ENCODE measurements at regions not wholly inside any gene's neighbourhood (a gene's known extent, or its start where the extent isn't known, plus 50 kb on each side); places are given as distances from the start of the nearest gene placed in this dataset.
"Not testable (repeated sequence)": the region's sequence is repeated elsewhere in the genome, so short reads cannot be mapped to it uniquely, and the experiment has no call there.

GRCh38 chr11:82027335-82027734 is 706.3 kb downstream of the FAM181B start:
- not testable (repeated sequence) for H3K9me3 ChIP-seq (ENCODE audit: control insufficient read depth, low read length); H3K9ac ChIP-seq (ENCODE audit: low read length); H3K4me3 ChIP-seq (ENCODE audit: low read length); H3K27me3 ChIP-seq (ENCODE audit: control insufficient read depth, insufficient read depth, low read length); H3K4me1 ChIP-seq (ENCODE audit: control insufficient read depth, insufficient read depth, low read length); H3K36me3 ChIP-seq (ENCODE audit: control insufficient read depth, insufficient read depth, low read length)

DNA sequence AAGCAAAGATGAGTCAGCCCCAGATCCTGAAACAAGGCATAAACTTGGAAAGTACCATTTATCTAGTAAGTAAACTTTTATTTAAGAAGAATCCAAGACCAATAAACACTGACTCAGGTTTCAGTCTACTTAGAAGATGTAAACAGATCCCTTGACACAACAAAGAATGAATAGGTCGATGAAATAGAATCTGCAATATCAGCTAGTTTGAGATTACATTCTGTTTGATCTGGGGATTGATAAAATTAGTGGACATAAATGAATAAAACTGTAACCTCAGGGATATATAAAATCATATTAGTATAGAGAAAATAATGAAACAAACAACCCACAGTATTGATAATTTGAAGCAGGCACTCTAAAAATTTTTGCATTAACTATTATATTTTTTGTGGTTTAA is 708.9 kb downstream of the FAM181B start:
- no peaks in the 10 kb centered on the region for H3K36me3 ChIP-seq (ENCODE audit: control insufficient read depth, insufficient read depth, low read length)
- H3K27me3 ChIP-seq (ENCODE audit: control insufficient read depth, insufficient read depth, low read length), result no peaks in the 10 kb centered on the region
- H3K4me1 ChIP-seq (ENCODE audit: control insufficient read depth, insufficient read depth, low read length), result no peaks in the 10 kb centered on the region
- H3K9me3 ChIP-seq (ENCODE audit: control insufficient read depth, low read length), result no peaks in the 10 kb centered on the region
- H3K4me3 ChIP-seq (ENCODE audit: low read length), result no peak overlapping the region
- no peak overlapping the region for H3K9ac ChIP-seq (ENCODE audit: low read length)

DNA sequence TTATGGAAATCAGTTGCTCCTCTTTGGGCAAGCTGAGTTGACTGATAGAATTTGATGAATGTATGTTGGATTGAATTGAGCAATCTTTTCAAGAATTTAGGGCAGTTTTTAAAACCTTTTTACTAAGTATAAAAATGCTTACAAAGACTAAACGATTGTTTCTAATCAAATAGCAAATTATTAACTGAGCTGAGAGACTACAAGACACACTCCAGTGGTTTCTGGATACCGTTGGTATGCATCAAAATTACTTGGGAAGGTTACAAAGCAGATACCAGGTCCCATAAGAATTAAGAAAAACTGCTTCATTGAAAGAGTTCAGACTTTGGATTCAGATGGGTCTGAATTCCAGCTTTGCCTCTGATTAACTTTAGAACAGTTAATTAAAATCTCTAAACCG is 721.4 kb downstream of the FAM181B start:
- no peaks in the 10 kb centered on the region for H3K36me3 ChIP-seq (ENCODE audit: control insufficient read depth, insufficient read depth, low read length)
- no peak overlapping the region for H3K4me3 ChIP-seq (ENCODE audit: low read length)
- no peaks in the 10 kb centered on the region for H3K4me1 ChIP-seq (ENCODE audit: control insufficient read depth, insufficient read depth, low read length)
- H3K9me3 ChIP-seq (ENCODE audit: control insufficient read depth, low read length), result no peaks in the 10 kb centered on the region
- H3K9ac ChIP-seq (ENCODE audit: low read length), result no peak overlapping the region
- no peaks in the 10 kb centered on the region for H3K27me3 ChIP-seq (ENCODE audit: control insufficient read depth, insufficient read depth, low read length)

GRCh38 chr11:82009133-82009532 is 724.5 kb downstream of the FAM181B start:
- Histone ChIP-seq H3K27me3 (ENCODE audit: control insufficient read depth, insufficient read depth, low read length) (no peaks in the 10 kb centered on the region), H3K9ac (ENCODE audit: low read length) (no peak overlapping the region), H3K4me1 (ENCODE audit: control insufficient read depth, insufficient read depth, low read length) (no peaks in the 10 kb centered on the region), H3K4me3 (ENCODE audit: low read length) (no peak overlapping the region), H3K9me3 (ENCODE audit: control insufficient read depth, low read length) (no peaks in the 10 kb centered on the region), H3K36me3 (ENCODE audit: control insufficient read depth, insufficient read depth, low read length) (no peaks in the 10 kb centered on the region)

GRCh38 chr11:82007521-82007920 is 726.1 kb downstream of the FAM181B start:
- Histone ChIP-seq H3K36me3 (ENCODE audit: control insufficient read depth, insufficient read depth, low read length) (no peaks in the 10 kb centered on the region), H3K4me3 (ENCODE audit: low read length) (no peak overlapping the region), H3K4me1 (ENCODE audit: control insufficient read depth, insufficient read depth, low read length) (no peaks in the 10 kb centered on the region), H3K9ac (ENCODE audit: low read length) (no peak overlapping the region), H3K9me3 (ENCODE audit: control insufficient read depth, low read length) (no peaks in the 10 kb centered on the region), H3K27me3 (ENCODE audit: control insufficient read depth, insufficient read depth, low read length) (no peaks in the 10 kb centered on the region)

DNA sequence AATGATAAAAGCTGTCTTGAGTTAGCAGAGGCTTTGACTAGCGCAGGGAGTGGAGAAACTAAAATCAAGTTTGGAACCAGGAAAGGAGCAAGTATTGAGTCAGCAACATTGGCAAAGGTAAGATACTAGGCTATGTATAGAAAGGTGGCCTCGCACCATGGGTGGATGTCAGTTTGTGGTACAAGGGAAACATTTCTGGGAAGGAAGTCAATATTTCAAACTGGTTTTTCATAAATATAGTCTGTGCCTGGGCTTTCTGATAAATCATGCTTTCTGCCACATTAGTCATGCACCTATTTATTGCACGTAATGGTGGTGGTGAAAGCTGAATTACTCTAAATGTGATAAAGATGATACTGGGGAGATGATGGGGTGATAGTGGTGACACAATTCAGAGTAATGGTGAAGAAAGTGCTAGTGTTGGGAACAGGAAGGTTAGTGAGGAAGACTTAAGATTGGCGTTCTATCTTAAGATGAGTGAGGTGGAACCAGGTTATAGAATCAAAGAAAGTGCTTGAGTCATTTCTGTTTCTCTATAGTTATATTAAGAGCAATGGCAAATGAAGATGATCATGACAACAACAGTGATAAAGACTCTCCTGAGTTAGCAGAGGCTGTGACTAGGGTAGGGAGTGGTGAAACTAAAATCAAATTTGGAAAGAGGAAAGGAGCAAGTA is 729.0 kb downstream of the FAM181B start:
- Histone ChIP-seq H3K36me3 (ENCODE audit: control insufficient read depth, insufficient read depth, low read length) (no peaks in the 10 kb centered on the region), H3K9ac (ENCODE audit: low read length) (no peak overlapping the region), H3K4me3 (ENCODE audit: low read length) (no peak overlapping the region), H3K9me3 (ENCODE audit: control insufficient read depth, low read length) (no peaks in the 10 kb centered on the region), H3K27me3 (ENCODE audit: control insufficient read depth, insufficient read depth, low read length) (no peaks in the 10 kb centered on the region), H3K4me1 (ENCODE audit: control insufficient read depth, insufficient read depth, low read length) (no peaks in the 10 kb centered on the region)

- no peaks in the 10 kb centered on the region for H3K36me3 ChIP-seq (ENCODE audit: control insufficient read depth, insufficient read depth, low read length)
- no peaks in the 10 kb centered on the region for H3K9me3 ChIP-seq (ENCODE audit: control insufficient read depth, low read length)
- no peak overlapping the region for H3K4me3 ChIP-seq (ENCODE audit: low read length)
- H3K4me1 ChIP-seq (ENCODE audit: control insufficient read depth, insufficient read depth, low read length), result no peaks in the 10 kb centered on the region
- no peaks in the 10 kb centered on the region for H3K27me3 ChIP-seq (ENCODE audit: control insufficient read depth, insufficient read depth, low read length)
- H3K9ac ChIP-seq (ENCODE audit: low read length), result no peak overlapping the region
Observed at GRCh38 chr11:82003671-82004515, 729.8 kb downstream of the FAM181B start.

DNA sequence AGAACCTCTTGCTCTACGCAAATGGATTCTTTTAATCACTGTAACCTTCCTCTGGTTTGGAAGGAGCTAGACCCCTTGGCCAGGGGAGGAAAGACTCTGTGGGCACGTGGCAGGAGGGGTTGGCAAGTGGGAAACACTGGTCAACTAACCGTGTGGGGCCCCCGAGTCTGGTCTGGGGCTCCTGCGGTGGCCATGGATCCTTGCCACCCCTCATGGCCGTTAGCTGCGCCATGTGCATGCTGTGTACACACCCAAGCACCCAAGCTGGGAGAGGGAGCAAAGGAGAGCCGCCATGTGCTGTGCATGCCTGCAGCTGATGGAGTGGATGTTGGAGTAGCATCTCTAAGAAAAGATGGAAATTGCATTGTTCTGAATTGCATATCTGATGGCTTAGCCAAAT is 730.6 kb downstream of the FAM181B start:
- H3K9ac ChIP-seq (ENCODE audit: low read length), result no peak overlapping the region
- no peaks in the 10 kb centered on the region for H3K4me1 ChIP-seq (ENCODE audit: control insufficient read depth, insufficient read depth, low read length)
- no peak overlapping the region for H3K4me3 ChIP-seq (ENCODE audit: low read length)
- no peaks in the 10 kb centered on the region for H3K36me3 ChIP-seq (ENCODE audit: control insufficient read depth, insufficient read depth, low read length)
- H3K9me3 ChIP-seq (ENCODE audit: control insufficient read depth, low read length), result no peaks in the 10 kb centered on the region
- H3K27me3 ChIP-seq (ENCODE audit: control insufficient read depth, insufficient read depth, low read length), result no peaks in the 10 kb centered on the region

- Histone ChIP-seq H3K9ac (ENCODE audit: low read length) (no peak overlapping the region), H3K27me3 (ENCODE audit: control insufficient read depth, insufficient read depth, low read length) (no peaks in the 10 kb centered on the region), H3K4me3 (ENCODE audit: low read length) (no peak overlapping the region), H3K4me1 (ENCODE audit: control insufficient read depth, insufficient read depth, low read length) (no peaks in the 10 kb centered on the region), H3K36me3 (ENCODE audit: control insufficient read depth, insufficient read depth, low read length) (no peaks in the 10 kb centered on the region), H3K9me3 (ENCODE audit: control insufficient read depth, low read length) (no peaks in the 10 kb centered on the region)
Observed at GRCh38 chr11:81995889-81996288, 737.8 kb downstream of the FAM181B start.

DNA sequence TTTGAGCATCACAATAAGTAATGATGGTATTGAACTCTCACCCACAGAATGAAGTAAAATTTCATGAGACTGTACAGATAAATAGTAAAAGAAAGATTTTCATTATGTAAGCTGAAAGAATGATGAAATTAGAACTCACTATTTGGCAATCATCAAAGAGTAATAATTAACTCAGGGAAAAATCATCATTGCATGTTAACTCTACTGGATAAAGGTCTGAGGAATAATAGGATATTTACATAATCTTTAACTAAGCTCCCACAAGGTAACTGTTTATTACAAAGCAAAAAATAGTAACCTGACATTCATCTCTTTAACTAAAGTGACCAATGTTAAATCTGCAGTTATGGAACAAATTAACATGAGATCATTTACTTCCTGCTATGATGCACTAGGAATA is 739.9 kb downstream of the FAM181B start:
- Histone ChIP-seq H3K9ac (ENCODE audit: low read length) (no peak overlapping the region), H3K4me1 (ENCODE audit: control insufficient read depth, insufficient read depth, low read length) (no peaks in the 10 kb centered on the region), H3K36me3 (ENCODE audit: control insufficient read depth, insufficient read depth, low read length) (no peaks in the 10 kb centered on the region), H3K9me3 (ENCODE audit: control insufficient read depth, low read length) (no peaks in the 10 kb centered on the region), H3K27me3 (ENCODE audit: control insufficient read depth, insufficient read depth, low read length) (no peaks in the 10 kb centered on the region), H3K4me3 (ENCODE audit: low read length) (no peak overlapping the region)

DNA sequence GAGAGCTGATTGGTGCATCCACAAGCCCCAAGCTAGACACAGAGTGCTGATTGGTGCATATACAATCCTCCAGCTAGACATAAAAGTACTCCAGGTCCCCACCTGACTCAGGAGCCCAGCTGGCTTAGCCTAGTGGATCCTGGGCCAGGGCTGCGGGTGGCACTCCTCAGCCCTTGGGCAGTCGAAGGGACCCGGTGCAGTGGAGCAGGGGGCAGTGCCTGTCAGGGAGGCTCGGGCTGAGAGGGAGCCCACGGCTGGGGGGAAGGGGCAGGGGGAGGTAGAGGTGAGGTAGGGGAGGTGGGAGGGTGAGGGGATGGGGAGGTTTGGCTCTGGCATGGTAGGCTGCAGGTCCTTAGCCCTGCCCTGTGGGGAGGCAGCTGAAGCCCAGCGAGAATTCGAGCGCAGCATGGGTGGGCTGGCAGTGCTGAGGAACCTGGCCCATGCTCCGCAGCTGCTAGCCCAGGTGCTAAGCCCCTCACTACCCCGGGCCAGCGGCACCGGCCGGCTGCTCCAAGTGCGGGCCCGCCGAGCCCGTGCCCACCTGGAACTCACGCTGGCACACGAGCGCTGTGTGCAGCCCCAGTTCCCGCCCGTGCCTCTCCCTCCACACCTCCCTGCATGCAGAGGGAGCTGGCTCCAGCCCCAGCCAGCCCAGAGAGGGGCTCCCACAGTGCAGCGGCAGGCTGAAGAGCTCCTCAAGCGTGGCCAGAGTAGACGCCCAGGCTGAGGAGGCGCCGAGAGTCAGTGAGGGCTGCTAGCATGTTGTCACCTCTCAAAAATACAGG is 742.8 kb downstream of the FAM181B start:
- Histone ChIP-seq H3K36me3 (ENCODE audit: control insufficient read depth, insufficient read depth, low read length) (no peaks in the 10 kb centered on the region), H3K9ac (ENCODE audit: low read length) (no peak overlapping the region), H3K27me3 (ENCODE audit: control insufficient read depth, insufficient read depth, low read length) (no peaks in the 10 kb centered on the region), H3K4me1 (ENCODE audit: control insufficient read depth, insufficient read depth, low read length) (no peaks in the 10 kb centered on the region), H3K4me3 (ENCODE audit: low read length) (no peak overlapping the region), H3K9me3 (ENCODE audit: control insufficient read depth, low read length) (no peaks in the 10 kb centered on the region)

DNA sequence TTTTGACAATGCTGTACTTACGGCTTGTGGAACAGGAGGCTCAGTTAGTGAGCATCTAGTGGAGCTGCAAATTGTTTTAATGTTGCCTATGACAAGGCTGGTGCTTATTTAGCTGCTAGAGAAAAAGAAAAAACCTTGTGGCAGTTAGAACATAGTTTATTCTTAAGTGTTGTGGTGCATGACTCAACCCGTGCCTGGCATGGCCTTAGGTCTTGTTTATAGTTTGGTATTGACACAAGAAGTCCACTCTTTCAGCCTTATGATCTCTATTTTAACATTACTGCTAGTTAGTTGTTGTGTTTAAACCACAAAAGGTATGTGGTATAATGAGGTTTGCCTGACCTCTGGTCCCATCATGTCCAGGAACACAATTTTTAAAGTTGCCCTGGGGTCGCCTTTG is 744.6 kb downstream of the FAM181B start:
- Histone ChIP-seq H3K27me3 (ENCODE audit: control insufficient read depth, insufficient read depth, low read length) (no peaks in the 10 kb centered on the region), H3K9me3 (ENCODE audit: control insufficient read depth, low read length) (no peaks in the 10 kb centered on the region), H3K4me1 (ENCODE audit: control insufficient read depth, insufficient read depth, low read length) (no peaks in the 10 kb centered on the region), H3K36me3 (ENCODE audit: control insufficient read depth, insufficient read depth, low read length) (no peaks in the 10 kb centered on the region), H3K9ac (ENCODE audit: low read length) (no peak overlapping the region), H3K4me3 (ENCODE audit: low read length) (no peak overlapping the region)
